Right lobe of liver (tissue), 4 donors: ENCODE measurements at regions not wholly inside any gene's neighbourhood (a gene's known extent, or its start where the extent isn't known, plus 50 kb on each side); places are given as distances from the start of the nearest gene placed in this dataset.

Experiments used
- POLR2A ChIP-seq: fragments of 450-650 bp; IDR thresholded peaks from one replicate; pipeline ENCODE4 v1.6.1; 2017; ENCODE audit warnings: antibody characterized with exemption, mild to moderate bottlenecking
- TF ChIP-seq, protein P1 (sequence below), 4 donors: fragments of 200-600 bp in 3 of 4; fragments of 450-650 bp in 1 of 4; IDR thresholded peaks; one replicate each; pipeline versions ENCODE4 v1.5.1 to v1.8.0; 2016 to 2022; ENCODE audit warnings: antibody characterized with exemption in 4 of 4, mild to moderate bottlenecking in 2 of 4
- donor health status: DM: no; HTN: no; CAD: no.
- donor health status: DM: no; HTN: no; CAD: no.
- donor health status: DM: no; HTN: yes; CAD: no.

DNA sequence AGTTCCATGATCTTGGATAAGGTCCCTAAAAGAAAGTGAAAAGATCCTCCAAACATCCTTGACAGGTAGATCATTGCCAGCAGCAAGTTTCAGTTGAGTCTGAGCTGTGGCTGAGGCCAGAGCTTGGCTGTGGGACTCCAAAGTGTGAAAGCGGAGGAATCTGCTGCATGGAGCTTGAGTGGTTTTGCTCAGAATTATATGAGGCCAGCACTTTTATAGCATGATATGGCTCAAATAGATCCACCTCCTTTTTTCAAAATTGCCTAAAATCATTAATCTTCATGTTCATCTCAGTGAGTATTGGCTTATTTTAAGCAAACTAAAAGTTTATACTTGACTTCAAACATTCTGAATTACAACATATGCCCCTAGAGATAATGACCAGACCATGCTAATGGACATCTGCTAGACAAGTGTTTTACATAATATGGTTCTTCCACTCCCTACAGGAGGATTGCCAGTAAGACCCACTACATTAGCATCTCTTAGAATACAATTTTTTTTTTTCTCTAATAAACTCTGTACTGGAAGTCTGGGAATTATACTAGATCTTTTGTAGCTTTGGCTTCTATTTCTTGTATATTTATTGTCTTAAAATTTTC, 368.1 kb downstream of the ZPLD1 start:
- TF ChIP-seq, protein P1, sequence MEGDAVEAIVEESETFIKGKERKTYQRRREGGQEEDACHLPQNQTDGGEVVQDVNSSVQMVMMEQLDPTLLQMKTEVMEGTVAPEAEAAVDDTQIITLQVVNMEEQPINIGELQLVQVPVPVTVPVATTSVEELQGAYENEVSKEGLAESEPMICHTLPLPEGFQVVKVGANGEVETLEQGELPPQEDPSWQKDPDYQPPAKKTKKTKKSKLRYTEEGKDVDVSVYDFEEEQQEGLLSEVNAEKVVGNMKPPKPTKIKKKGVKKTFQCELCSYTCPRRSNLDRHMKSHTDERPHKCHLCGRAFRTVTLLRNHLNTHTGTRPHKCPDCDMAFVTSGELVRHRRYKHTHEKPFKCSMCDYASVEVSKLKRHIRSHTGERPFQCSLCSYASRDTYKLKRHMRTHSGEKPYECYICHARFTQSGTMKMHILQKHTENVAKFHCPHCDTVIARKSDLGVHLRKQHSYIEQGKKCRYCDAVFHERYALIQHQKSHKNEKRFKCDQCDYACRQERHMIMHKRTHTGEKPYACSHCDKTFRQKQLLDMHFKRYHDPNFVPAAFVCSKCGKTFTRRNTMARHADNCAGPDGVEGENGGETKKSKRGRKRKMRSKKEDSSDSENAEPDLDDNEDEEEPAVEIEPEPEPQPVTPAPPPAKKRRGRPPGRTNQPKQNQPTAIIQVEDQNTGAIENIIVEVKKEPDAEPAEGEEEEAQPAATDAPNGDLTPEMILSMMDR (IDR thresholded peaks at IDR 0.05), result no peak
- no peak for TF ChIP-seq POLR2A
